GM06990 (cell line): ENCODE measurements at regions not wholly inside any gene's neighbourhood (a gene's known extent, or its start where the extent isn't known, plus 50 kb on each side); places are given as distances from the start of the nearest gene placed in this dataset.

Source experiments
- DNase-seq: peaks from one replicate; pipeline ENCODE4 v3.0.0-alpha.2; 2011; ENCODE audit not compliant: insufficient read length; ENCODE audit errors: extremely low read depth
- H3K27me3 ChIP-seq: replicated peaks from 2 replicates; pipeline ENCODE4 v1.6.0; 2011; ENCODE audit warnings: low read length; ENCODE audit not compliant: control insufficient read depth, insufficient read depth
- H3K36me3 ChIP-seq: 2 replicates; pipeline ENCODE4 v1.5.1; 2011; ENCODE audit warnings: low read length; ENCODE audit not compliant: control insufficient read depth, insufficient read depth
- H3K4me3 ChIP-seq: replicated peaks from 2 replicates; pipeline ENCODE4 v1.5.1; 2011; ENCODE audit warnings: low read depth, mild to moderate bottlenecking, control low read depth, low read length
- CTCF ChIP-seq: IDR thresholded peaks from 2 replicates; pipeline ENCODE4 v1.5.1; 2011; ENCODE audit warnings: low read length, control low read depth, mild to moderate bottlenecking, inconsistent platforms; ENCODE audit not compliant: insufficient read depth, poor library complexity, severe bottlenecking

GRCh38 chr4:12165616-12166015 lies 736.9 kb upstream of the HS3ST1 start:
- Histone ChIP-seq H3K27me3 (no peaks in the 10 kb centered on the region), H3K36me3 (no peaks in the 10 kb centered on the region), H3K4me3 (no peak overlapping the region)
- TF ChIP-seq CTCF: no peak
- DNase-seq: no peak

- no peak overlapping the region for H3K4me3 ChIP-seq
- no peak for DNase-seq
- H3K27me3 ChIP-seq: no peaks in the 10 kb centered on the region
- H3K36me3 ChIP-seq: no peaks in the 10 kb centered on the region
- TF ChIP-seq CTCF: no peak
Observed at GRCh38 chr4:12146339-12146738, 717.6 kb upstream of the HS3ST1 start.

GRCh38 chr4:12145768-12146167 lies 717.1 kb upstream of the HS3ST1 start:
- Histone ChIP-seq H3K4me3 (no peak overlapping the region), H3K27me3 (no peaks in the 10 kb centered on the region), H3K36me3 (no peaks in the 10 kb centered on the region)
- no peak for TF ChIP-seq CTCF
- no peak for DNase-seq

GRCh38 chr4:12145106-12145505 lies 716.4 kb upstream of the HS3ST1 start:
- H3K4me3 ChIP-seq: no peak overlapping the region
- H3K36me3 ChIP-seq: no peaks in the 10 kb centered on the region
- no peak for DNase-seq
- TF ChIP-seq CTCF: no peak
- H3K27me3 ChIP-seq: no peaks in the 10 kb centered on the region

GRCh38 chr4:12144051-12144450 lies 715.4 kb upstream of the HS3ST1 start:
- Histone ChIP-seq H3K36me3 (no peaks in the 10 kb centered on the region), H3K27me3 (no peaks in the 10 kb centered on the region), H3K4me3 (no peak overlapping the region)
- DNase-seq: no peak
- no peak for TF ChIP-seq CTCF

GRCh38 chr4:12140864-12141263 lies 712.2 kb upstream of the HS3ST1 start:
- Histone ChIP-seq H3K4me3 (no peak overlapping the region), H3K36me3 (no peaks in the 10 kb centered on the region), H3K27me3 (no peaks in the 10 kb centered on the region)
- no peak for TF ChIP-seq CTCF
- no peak for DNase-seq
